Rectal smooth muscle tissue (tissue), 1 donor: ENCODE measurements at regions not wholly inside any gene's neighbourhood (a gene's known extent, or its start where the extent isn't known, plus 50 kb on each side); places are given as distances from the start of the nearest gene placed in this dataset.

Experiments used
- H3K27ac ChIP-seq: one replicate; pipeline ENCODE4 v1.7.0; 2013; ENCODE audit warnings: low read depth, low read length, inconsistent platforms
- H3K27me3 ChIP-seq: one replicate; pipeline ENCODE4 v1.7.0; 2013; ENCODE audit warnings: low read length; ENCODE audit not compliant: control insufficient read depth, insufficient read depth
- H3K36me3 ChIP-seq: one replicate; pipeline ENCODE4 v1.7.0; 2013; ENCODE audit warnings: low read length; ENCODE audit not compliant: control insufficient read depth, insufficient read depth
- H3K4me1 ChIP-seq: one replicate; pipeline ENCODE4 v1.7.0; 2013; ENCODE audit warnings: low read length; ENCODE audit not compliant: control insufficient read depth, insufficient read depth
- H3K4me3 ChIP-seq: one replicate; pipeline ENCODE4 v1.7.0; 2013; ENCODE audit warnings: low read length
- H3K9ac ChIP-seq: one replicate; pipeline ENCODE4 v1.7.0; 2013; ENCODE audit warnings: low read length

- Histone ChIP-seq H3K27me3 (no peaks in the 10 kb centered on the region), H3K36me3 (no peaks in the 10 kb centered on the region), H3K9ac (no peak overlapping the region), H3K4me3 (no peak overlapping the region), H3K27ac (no peak overlapping the region), H3K4me1 (peaks cover 3% of the 10 kb centered on the region)
Observed at GRCh38 chr3:73687106-73688004, 62.6 kb upstream of the PDZRN3 start.

- peaks cover 3% of the 10 kb centered on the region for H3K4me1 ChIP-seq
- no peak overlapping the region for H3K27ac ChIP-seq
- no peak overlapping the region for H3K9ac ChIP-seq
- H3K27me3 ChIP-seq = no peaks in the 10 kb centered on the region
- no peaks in the 10 kb centered on the region for H3K36me3 ChIP-seq
- no peak overlapping the region for H3K4me3 ChIP-seq
Observed at GRCh38 chr3:73685061-73685460, 60.3 kb upstream of the PDZRN3 start.

GRCh38 chr3:73683706-73684105 lies 59.0 kb upstream of the PDZRN3 start:
- H3K9ac ChIP-seq = no peak overlapping the region
- no peak overlapping the region for H3K27ac ChIP-seq
- H3K36me3 ChIP-seq = no peaks in the 10 kb centered on the region
- no peaks in the 10 kb centered on the region for H3K27me3 ChIP-seq
- no peak overlapping the region for H3K4me3 ChIP-seq
- peaks cover 3% of the 10 kb centered on the region for H3K4me1 ChIP-seq

GRCh38 chr3:73681610-73682009 lies 56.9 kb upstream of the PDZRN3 start:
- no peaks in the 10 kb centered on the region for H3K4me1 ChIP-seq
- H3K27me3 ChIP-seq = no peaks in the 10 kb centered on the region
- no peaks in the 10 kb centered on the region for H3K36me3 ChIP-seq
- H3K9ac ChIP-seq = no peak overlapping the region
- H3K4me3 ChIP-seq = no peak overlapping the region
- H3K27ac ChIP-seq = no peak overlapping the region

GRCh38 chr3:73681198-73681597 lies 56.5 kb upstream of the PDZRN3 start:
- Histone ChIP-seq H3K27ac (no peak overlapping the region), H3K27me3 (no peaks in the 10 kb centered on the region), H3K4me3 (no peak overlapping the region), H3K4me1 (no peaks in the 10 kb centered on the region), H3K36me3 (no peaks in the 10 kb centered on the region), H3K9ac (no peak overlapping the region)

- H3K36me3 ChIP-seq = no peaks in the 10 kb centered on the region
- H3K4me1 ChIP-seq = no peaks in the 10 kb centered on the region
- no peak overlapping the region for H3K27ac ChIP-seq
- no peaks in the 10 kb centered on the region for H3K27me3 ChIP-seq
- no peak overlapping the region for H3K4me3 ChIP-seq
- H3K9ac ChIP-seq = no peak overlapping the region
Observed at GRCh38 chr3:73680391-73681095, 55.8 kb upstream of the PDZRN3 start.

- H3K4me1 ChIP-seq = no peaks in the 10 kb centered on the region
- H3K27ac ChIP-seq = no peak overlapping the region
- no peak overlapping the region for H3K4me3 ChIP-seq
- no peaks in the 10 kb centered on the region for H3K27me3 ChIP-seq
- no peaks in the 10 kb centered on the region for H3K36me3 ChIP-seq
- H3K9ac ChIP-seq = no peak overlapping the region
Observed at GRCh38 chr3:73677336-73678024, 52.7 kb upstream of the PDZRN3 start.
